GM23248 (cell line): ENCODE measurements at regions not wholly inside any gene's neighbourhood (a gene's known extent, or its start where the extent isn't known, plus 50 kb on each side); places are given as distances from the start of the nearest gene placed in this dataset.

Experiments
- EZH2 ChIP-seq: fragments of 200-600 bp; sonication (generic); IDR thresholded peaks from 2 replicates; pipeline ENCODE4 v1.6.1; 2018; ENCODE audit warnings: antibody characterized with exemption, mild to moderate bottlenecking; ENCODE audit not compliant: insufficient read depth, poor library complexity, severe bottlenecking
- EZH2phosphoT487 ChIP-seq: fragments of 200-600 bp; sonication (generic); IDR thresholded peaks from 2 replicates; pipeline ENCODE4 v1.6.1; 2018; ENCODE audit warnings: antibody characterized with exemption, moderate library complexity, mild to moderate bottlenecking, low read depth; ENCODE audit not compliant: insufficient read depth

DNA sequence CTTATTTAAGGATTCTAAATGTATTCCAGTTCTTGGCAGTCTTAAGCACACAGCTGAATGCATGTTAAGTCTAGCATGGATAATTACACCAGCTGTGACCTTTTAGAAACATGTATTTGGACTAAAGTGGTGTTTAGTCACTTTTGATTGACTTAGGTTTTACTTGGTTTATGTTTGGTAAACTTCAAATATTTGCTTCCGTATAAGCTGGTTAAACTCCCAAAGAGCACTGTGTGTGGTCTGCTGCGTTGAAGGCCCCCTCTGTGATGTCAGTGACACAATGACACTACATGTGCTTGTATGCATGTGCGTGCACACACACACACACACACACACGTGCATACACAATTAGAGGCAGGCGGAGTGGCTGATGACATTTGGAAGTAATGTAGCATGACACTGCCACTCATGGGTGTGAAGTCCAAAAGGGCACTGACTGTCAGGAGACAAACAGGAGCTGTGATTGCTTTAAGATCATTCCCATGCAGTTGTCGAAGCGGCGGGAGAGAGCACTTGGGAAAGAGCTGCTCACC is 156.1 kb upstream of the CDH13 start:
- TF ChIP-seq EZH2 = no peak
- TF ChIP-seq EZH2phosphoT487 = no peak
